ENCODE measurements at regions not wholly inside any gene's neighbourhood (a gene's known extent, or its start where the extent isn't known, plus 50 kb on each side); places are given as distances from the start of the nearest gene placed in this dataset.

DNA sequence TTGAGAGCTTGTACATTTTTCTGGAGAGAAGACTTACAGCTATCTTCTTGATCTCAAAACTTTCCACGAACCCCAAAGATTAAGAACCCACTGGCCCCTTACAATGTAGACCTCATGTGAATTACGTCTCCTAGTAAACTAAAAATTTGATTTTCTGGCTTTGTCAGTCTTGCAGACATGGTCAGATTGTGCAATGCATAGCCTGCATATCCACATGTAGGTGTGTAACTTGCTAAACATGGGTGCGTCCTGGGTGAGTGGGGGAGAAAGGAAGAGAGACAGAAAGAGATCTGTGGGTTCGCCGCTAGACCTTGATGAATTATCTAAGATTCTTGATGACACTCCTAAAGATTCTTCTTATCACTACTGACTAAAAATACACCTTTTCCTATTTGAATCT, 561.2 kb upstream of the MDFIC2 start:
- TF ChIP-seq, protein P1, sequence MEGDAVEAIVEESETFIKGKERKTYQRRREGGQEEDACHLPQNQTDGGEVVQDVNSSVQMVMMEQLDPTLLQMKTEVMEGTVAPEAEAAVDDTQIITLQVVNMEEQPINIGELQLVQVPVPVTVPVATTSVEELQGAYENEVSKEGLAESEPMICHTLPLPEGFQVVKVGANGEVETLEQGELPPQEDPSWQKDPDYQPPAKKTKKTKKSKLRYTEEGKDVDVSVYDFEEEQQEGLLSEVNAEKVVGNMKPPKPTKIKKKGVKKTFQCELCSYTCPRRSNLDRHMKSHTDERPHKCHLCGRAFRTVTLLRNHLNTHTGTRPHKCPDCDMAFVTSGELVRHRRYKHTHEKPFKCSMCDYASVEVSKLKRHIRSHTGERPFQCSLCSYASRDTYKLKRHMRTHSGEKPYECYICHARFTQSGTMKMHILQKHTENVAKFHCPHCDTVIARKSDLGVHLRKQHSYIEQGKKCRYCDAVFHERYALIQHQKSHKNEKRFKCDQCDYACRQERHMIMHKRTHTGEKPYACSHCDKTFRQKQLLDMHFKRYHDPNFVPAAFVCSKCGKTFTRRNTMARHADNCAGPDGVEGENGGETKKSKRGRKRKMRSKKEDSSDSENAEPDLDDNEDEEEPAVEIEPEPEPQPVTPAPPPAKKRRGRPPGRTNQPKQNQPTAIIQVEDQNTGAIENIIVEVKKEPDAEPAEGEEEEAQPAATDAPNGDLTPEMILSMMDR (IDR thresholded peaks at IDR 0.05 in 4 of 5, conservative IDR thresholded peaks at IDR 0.05 in 1 of 5) = no peak
- TF ChIP-seq POLR2A (IDR thresholded peaks at IDR 0.05) = no peak

Measured in gastrocnemius medialis (tissue), 4 donors.